Astrocyte (in vitro differentiated cells and primary cell): ENCODE measurements at regions not wholly inside any gene's neighbourhood (a gene's known extent, or its start where the extent isn't known, plus 50 kb on each side); places are given as distances from the start of the nearest gene placed in this dataset.

Experiments used
- EZH2 ChIP-seq: IDR thresholded peaks from 2 replicates; pipeline ENCODE4 v1.6.1; 2012; ENCODE audit warnings: mild to moderate bottlenecking, low read length, inconsistent platforms; ENCODE audit not compliant: insufficient read depth
- TF ChIP-seq, protein P1 (sequence below): IDR thresholded peaks from 2 replicates; pipeline ENCODE4 v1.5.1; 2011; ENCODE audit warnings: low read depth, mild to moderate bottlenecking, inconsistent platforms, low read length, moderate library complexity; ENCODE audit not compliant: insufficient read depth

DNA sequence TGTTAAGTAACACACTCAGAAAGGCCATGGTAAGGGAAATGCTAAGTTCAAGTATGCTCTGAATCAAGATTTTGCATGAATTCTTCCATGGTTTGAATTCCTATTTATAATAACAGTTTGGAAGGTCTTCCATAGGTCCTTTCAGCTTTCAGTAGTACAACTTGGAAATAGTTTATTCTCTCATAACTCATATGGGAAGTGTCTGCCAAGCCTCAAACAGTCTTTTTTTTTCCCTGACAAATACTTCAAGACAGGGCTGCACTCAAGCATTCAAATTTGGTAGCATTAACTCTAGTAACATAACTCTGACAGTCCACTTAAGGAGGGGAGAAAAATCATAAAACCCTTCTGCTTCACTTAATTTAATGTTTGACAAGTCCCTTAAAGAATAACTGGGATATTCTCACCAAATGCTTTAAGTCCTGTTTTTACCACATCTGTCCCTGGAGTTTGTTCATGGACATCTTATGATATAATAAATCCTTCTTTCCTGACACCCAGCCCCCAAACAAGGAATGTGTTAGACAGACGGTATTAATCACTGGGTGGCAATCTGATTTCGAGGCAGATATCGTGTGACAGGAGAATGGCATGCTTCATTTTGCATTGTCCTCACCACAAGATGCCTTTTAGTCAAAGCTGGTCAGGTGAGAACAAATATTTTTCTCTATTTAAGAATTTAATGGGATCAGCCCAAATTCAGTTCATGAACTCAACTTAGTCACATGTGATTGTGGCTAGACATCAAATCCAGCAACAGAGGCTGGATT, 165.7 kb downstream of the BMP4 start:
- no peak for TF ChIP-seq EZH2
- TF ChIP-seq, protein P1, sequence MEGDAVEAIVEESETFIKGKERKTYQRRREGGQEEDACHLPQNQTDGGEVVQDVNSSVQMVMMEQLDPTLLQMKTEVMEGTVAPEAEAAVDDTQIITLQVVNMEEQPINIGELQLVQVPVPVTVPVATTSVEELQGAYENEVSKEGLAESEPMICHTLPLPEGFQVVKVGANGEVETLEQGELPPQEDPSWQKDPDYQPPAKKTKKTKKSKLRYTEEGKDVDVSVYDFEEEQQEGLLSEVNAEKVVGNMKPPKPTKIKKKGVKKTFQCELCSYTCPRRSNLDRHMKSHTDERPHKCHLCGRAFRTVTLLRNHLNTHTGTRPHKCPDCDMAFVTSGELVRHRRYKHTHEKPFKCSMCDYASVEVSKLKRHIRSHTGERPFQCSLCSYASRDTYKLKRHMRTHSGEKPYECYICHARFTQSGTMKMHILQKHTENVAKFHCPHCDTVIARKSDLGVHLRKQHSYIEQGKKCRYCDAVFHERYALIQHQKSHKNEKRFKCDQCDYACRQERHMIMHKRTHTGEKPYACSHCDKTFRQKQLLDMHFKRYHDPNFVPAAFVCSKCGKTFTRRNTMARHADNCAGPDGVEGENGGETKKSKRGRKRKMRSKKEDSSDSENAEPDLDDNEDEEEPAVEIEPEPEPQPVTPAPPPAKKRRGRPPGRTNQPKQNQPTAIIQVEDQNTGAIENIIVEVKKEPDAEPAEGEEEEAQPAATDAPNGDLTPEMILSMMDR = no peak
